Suprapubic skin (tissue), 4 donors: ENCODE measurements at regions not wholly inside any gene's neighbourhood (a gene's known extent, or its start where the extent isn't known, plus 50 kb on each side); places are given as distances from the start of the nearest gene placed in this dataset.
"Not testable (repeated sequence)": the region's sequence is repeated elsewhere in the genome, so short reads cannot be mapped to it uniquely, and the experiment has no call there.

Source experiments
- DNase-seq, 2 donors: peaks; one replicate each; pipeline ENCODE4 v3.0.0-alpha.2; 2019; ENCODE audit warnings: low spot score in 2 of 2
- H3K27ac ChIP-seq: fragments of 200-600 bp; sonication (generic); one replicate; pipeline ENCODE4 v1.5.1; 2019
- H3K27me3 ChIP-seq: fragments of 200-600 bp; sonication (generic); one replicate; pipeline ENCODE4 v1.5.1; 2019
- H3K36me3 ChIP-seq: fragments of 200-600 bp; sonication (generic); one replicate; pipeline ENCODE4 v1.5.1; 2019
- H3K4me1 ChIP-seq: fragments of 200-600 bp; sonication (generic); one replicate; pipeline ENCODE4 v1.5.1; 2019
- H3K4me3 ChIP-seq: fragments of 200-600 bp; sonication (generic); one replicate; pipeline ENCODE4 v1.5.1; 2019; ENCODE audit warnings: mild to moderate bottlenecking
- H3K9me3 ChIP-seq: fragments of 200-600 bp; sonication (generic); one replicate; pipeline ENCODE4 v1.5.1; 2019
- EP300 ChIP-seq: sonication (generic); formaldehyde crosslinking; IDR thresholded peaks from one replicate; pipeline ENCODE4 v1.6.1; 2017; ENCODE audit warnings: antibody characterized with exemption
- POLR2A ChIP-seq, 2 donors: fragments of 450-650 bp; IDR thresholded peaks; one replicate each; pipeline ENCODE4 v1.6.1; 2017; ENCODE audit warnings: antibody characterized with exemption in 2 of 2, mild to moderate bottlenecking in 2 of 2, moderate library complexity in 2 of 2
- POLR2AphosphoS5 ChIP-seq, 3 donors: sonication (generic); formaldehyde crosslinking; IDR thresholded peaks; one replicate each; pipeline ENCODE4 v1.6.1; 2017; ENCODE audit warnings: antibody characterized with exemption in 3 of 3
- WGBS: methylation state at CpG from one replicate; pipeline ENCODE4 v1.1.5; 2018; 5-methylcytosine and 5-hydroxymethylcytosine counted together
- TF ChIP-seq, protein P1 (sequence below), 2 donors: fragments of 200-600 bp in 1 of 2; fragments of 450-650 bp in 1 of 2; sonication (generic) in 1 of 2; IDR thresholded peaks; one replicate each; pipeline ENCODE4 v1.5.1; 2016 to 2019; ENCODE audit warnings: antibody characterized with exemption in 2 of 2, mild to moderate bottlenecking in 1 of 2, moderate library complexity in 1 of 2

DNA sequence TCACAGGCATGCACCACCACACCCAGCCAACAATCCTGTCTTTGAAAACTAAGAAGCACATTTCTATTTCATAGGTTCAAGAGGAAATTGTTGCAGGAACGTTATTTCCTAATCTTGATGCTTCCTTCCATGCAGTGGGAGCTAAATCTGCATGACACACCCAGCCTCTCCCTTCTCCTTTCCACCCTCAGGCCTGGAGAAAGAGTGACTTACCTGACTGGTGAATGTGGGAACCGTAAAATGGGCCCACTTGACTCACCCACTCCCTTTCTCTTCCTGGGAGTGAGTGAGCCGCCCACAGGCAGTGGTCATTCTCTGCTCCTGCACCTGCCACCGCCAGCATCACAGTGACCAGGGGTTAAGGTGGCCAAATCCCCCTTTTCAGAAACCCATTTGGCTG, 78.2 kb downstream of the C9orf50 start:
- H3K9me3 ChIP-seq = no peaks in the 10 kb centered on the region
- H3K36me3 ChIP-seq = no peaks in the 10 kb centered on the region
- H3K4me3 ChIP-seq = no peak overlapping the region
- no peaks in the 10 kb centered on the region for H3K27me3 ChIP-seq
- 57% methylated on average over 4 of the region's 4 CpGs for WGBS
- no peak overlapping the region for H3K27ac ChIP-seq
- H3K4me1 ChIP-seq = no peaks in the 10 kb centered on the region
- TF ChIP-seq, protein P1, sequence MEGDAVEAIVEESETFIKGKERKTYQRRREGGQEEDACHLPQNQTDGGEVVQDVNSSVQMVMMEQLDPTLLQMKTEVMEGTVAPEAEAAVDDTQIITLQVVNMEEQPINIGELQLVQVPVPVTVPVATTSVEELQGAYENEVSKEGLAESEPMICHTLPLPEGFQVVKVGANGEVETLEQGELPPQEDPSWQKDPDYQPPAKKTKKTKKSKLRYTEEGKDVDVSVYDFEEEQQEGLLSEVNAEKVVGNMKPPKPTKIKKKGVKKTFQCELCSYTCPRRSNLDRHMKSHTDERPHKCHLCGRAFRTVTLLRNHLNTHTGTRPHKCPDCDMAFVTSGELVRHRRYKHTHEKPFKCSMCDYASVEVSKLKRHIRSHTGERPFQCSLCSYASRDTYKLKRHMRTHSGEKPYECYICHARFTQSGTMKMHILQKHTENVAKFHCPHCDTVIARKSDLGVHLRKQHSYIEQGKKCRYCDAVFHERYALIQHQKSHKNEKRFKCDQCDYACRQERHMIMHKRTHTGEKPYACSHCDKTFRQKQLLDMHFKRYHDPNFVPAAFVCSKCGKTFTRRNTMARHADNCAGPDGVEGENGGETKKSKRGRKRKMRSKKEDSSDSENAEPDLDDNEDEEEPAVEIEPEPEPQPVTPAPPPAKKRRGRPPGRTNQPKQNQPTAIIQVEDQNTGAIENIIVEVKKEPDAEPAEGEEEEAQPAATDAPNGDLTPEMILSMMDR (IDR thresholded peaks at IDR 0.05) = no peak
- TF ChIP-seq EP300 (no peak), POLR2A (IDR thresholded peaks at IDR 0.05) (no peak), POLR2AphosphoS5 (IDR thresholded peaks at IDR 0.05) (no peak)
- DNase-seq = no peak

DNA sequence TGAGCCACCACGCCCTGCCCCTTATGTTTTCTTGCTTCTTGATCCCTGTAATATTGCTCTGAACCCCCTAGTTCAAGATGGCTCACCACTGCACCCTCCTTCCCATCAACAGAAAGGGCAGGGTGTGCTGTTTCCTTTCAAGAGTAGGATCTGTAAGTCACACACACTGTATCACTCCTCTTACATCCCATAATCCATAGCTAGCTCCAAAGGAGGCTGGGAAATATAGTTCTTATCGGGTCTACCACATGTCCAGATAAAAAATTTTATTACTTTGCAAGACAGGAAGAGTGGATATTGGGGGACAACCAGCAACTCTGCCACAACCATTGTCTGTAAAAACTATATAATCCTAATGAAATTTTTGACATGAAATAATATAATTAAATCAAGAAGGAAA, 79.6 kb downstream of the C9orf50 start:
- DNase-seq = no peak
- no peak overlapping the region for H3K4me3 ChIP-seq
- 82% methylated on average over 2 of the region's 2 CpGs for WGBS
- no peak overlapping the region for H3K27ac ChIP-seq
- no peak for TF ChIP-seq EP300
- no peak for TF ChIP-seq POLR2AphosphoS5 (IDR thresholded peaks at IDR 0.05)
- TF ChIP-seq, protein P1 (IDR thresholded peaks at IDR 0.05) = no peak
- no peak for TF ChIP-seq POLR2A (IDR thresholded peaks at IDR 0.05)
- no peaks in the 10 kb centered on the region for H3K9me3 ChIP-seq
- H3K27me3 ChIP-seq = no peaks in the 10 kb centered on the region
- H3K4me1 ChIP-seq = no peaks in the 10 kb centered on the region
- H3K36me3 ChIP-seq = no peaks in the 10 kb centered on the region

DNA sequence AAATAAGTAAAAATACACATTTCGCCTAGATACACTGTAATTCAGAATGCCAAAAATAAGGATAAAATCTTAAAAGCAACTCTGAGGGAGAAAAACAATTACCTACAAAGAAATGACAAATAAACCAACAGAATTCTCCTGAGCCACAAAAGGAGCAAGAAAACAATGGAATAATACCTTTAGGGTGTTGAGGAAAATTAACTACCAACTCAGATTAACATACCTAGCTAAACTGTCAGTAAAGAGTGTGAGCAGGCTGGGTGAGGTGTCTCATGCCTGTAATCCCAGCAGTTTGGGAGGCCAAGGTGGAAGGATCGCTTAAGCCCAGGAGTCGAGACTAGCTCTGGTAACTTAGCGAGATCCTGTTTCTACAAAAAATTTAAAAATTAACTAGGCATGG, 81.5 kb downstream of the C9orf50 start:
- no peaks in the 10 kb centered on the region for H3K9me3 ChIP-seq
- no peaks in the 10 kb centered on the region for H3K4me1 ChIP-seq
- no peak overlapping the region for H3K27ac ChIP-seq
- WGBS = 96% methylated on average over 4 of the region's 4 CpGs
- no peak for DNase-seq
- H3K4me3 ChIP-seq = no peak overlapping the region
- TF ChIP-seq POLR2A (IDR thresholded peaks at IDR 0.05) = no peak
- TF ChIP-seq, protein P1 (IDR thresholded peaks at IDR 0.05) = no peak
- no peak for TF ChIP-seq EP300
- no peak for TF ChIP-seq POLR2AphosphoS5 (IDR thresholded peaks at IDR 0.05)
- H3K27me3 ChIP-seq = no peaks in the 10 kb centered on the region
- H3K36me3 ChIP-seq = no peaks in the 10 kb centered on the region

DNA sequence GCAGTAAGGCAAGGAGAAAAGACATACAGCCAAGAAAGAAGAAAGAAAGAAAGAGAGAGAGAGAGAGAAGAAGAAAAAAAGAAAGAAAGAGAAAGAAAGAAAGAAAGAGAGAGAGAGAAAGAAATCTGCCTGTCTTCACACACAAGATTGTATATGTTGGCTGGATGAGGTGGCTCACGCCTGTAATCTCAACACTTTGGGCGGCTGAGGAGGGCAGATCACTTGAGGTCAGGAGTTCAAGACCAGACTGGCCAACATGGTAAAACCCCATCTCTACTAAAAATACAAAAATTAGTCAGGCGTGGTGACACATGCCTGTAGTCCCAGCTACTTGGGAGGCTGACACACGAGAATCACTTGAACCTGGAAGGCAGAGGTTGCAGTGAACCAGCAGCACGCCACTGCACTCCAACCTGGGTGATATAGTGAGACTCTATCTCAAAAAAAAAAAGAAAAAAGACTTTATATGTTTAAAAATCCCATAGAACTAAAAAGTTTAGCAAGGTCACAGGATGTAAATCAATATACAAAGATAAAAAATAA, 89.0 kb downstream of the C9orf50 start:
- not testable (repeated sequence) for H3K27ac ChIP-seq, H3K4me3 ChIP-seq, DNase-seq, H3K4me1 ChIP-seq, H3K9me3 ChIP-seq, H3K27me3 ChIP-seq, H3K36me3 ChIP-seq
- 90% methylated on average over 5 of the region's 5 CpGs for WGBS

DNA sequence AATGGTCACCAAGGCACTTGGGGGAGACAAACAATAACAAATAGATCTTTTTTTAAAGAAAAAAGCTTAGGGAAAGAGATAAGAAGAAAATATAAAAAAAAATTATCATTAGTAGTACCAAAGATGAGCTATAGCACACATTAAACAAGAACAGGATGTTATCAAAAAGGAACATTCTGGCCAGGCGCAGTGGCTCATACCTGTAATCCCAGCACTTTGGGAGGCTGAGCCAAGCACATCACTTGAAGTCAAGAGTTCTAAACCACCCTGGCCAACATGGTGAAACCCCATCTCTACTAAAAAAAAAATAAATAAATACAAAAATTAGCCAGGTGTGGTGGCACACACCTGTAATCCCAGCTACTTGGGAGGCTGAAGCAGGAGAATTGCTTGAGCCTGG, 92.9 kb downstream of the C9orf50 start:
- WGBS = 100% methylated on average over 1 of the region's 1 CpG
- not testable (repeated sequence) for H3K4me3 ChIP-seq, DNase-seq, H3K36me3 ChIP-seq, H3K27ac ChIP-seq, H3K27me3 ChIP-seq, H3K9me3 ChIP-seq, H3K4me1 ChIP-seq

DNA sequence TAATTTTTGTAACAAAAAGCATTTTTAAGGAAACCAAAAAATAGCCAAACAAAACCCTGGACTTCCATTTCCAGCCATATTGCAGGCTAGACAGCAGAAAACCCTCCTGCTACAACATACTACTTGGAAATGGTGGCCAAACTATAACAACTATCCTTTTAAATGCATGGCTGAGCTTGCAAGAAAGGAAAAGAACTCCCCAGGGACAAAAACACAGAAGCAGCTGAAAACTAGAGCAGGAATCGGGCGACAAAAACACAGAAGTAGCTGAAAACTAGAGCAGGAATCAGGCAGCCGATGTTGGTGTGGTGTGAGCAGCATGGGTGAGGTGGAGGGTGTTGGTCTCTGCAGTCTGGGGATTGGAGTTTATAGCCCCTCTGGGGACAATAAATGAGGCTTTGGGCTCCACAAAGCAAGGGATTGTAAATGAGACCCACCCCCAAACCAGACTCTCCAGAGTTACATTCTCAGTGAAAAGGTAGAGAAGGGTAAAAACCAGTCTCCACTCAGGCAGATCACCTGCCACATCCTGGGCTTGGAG, 95.2 kb downstream of the C9orf50 start:
- no peak overlapping the region for H3K27ac ChIP-seq
- WGBS = 72% methylated on average over 3 of the region's 3 CpGs
- no peaks in the 10 kb centered on the region for H3K9me3 ChIP-seq
- H3K36me3 ChIP-seq = no peaks in the 10 kb centered on the region
- no peaks in the 10 kb centered on the region for H3K4me1 ChIP-seq
- TF ChIP-seq EP300 = no peak
- no peak for TF ChIP-seq POLR2A (IDR thresholded peaks at IDR 0.05)
- TF ChIP-seq, protein P1 (IDR thresholded peaks at IDR 0.05) = no peak
- TF ChIP-seq POLR2AphosphoS5 (IDR thresholded peaks at IDR 0.05) = no peak
- no peak overlapping the region for H3K4me3 ChIP-seq
- no peaks in the 10 kb centered on the region for H3K27me3 ChIP-seq
- DNase-seq = peak in 1 of 2 donors; percentile 34
